Right kidney (tissue), 1 donor: ENCODE measurements at regions not wholly inside any gene's neighbourhood (a gene's known extent, or its start where the extent isn't known, plus 50 kb on each side); places are given as distances from the start of the nearest gene placed in this dataset.
"Not testable (repeated sequence)": the region's sequence is repeated elsewhere in the genome, so short reads cannot be mapped to it uniquely, and the experiment has no call there.

Experiments used
- DNase-seq: peaks from one replicate; pipeline ENCODE4 v3.0.0-alpha.2; 2016

GRCh38 chr20:64327223-64327549, 71.6 kb downstream of the PCMTD2 start:
- not testable (repeated sequence) for DNase-seq

- peak; percentile 65 for DNase-seq
Observed at GRCh38 chr20:64327550-64328317, 72.2 kb downstream of the PCMTD2 start.

- DNase-seq, result not testable (repeated sequence)
Observed at GRCh38 chr20:64328595-64329250, 73.2 kb downstream of the PCMTD2 start.

- DNase-seq, result not testable (repeated sequence)
Observed at GRCh38 chr20:64332627-64333026, 77.1 kb downstream of the PCMTD2 start.
